ENCODE measurements at regions not wholly inside any gene's neighbourhood (a gene's known extent, or its start where the extent isn't known, plus 50 kb on each side); places are given as distances from the start of the nearest gene placed in this dataset.

GRCh38 chr3:8183627-8184026 lies 318.0 kb upstream of the LMCD1 start:
- ATAC-seq (ENCODE audit: insufficient read depth, low FRiP score) (no peak), DNase-seq (no peak)
- no peaks in the 10 kb centered on the region for H3K36me3 ChIP-seq (ENCODE audit: control insufficient read depth in 4 of 4, insufficient read depth in 4 of 4, low read length in 4 of 4)
- 49 to 54% methylated on average over 3 of the region's 3 CpGs for WGBS, 2 donors
- peaks cover 0 to 3% (median 0%) of the 10 kb centered on the region in 5 donors for H3K4me1 ChIP-seq (ENCODE audit: control insufficient read depth in 5 of 5, insufficient read depth in 5 of 5, low read length in 5 of 5)
- no peak for TF ChIP-seq CTCF (IDR thresholded peaks at IDR 0.05; ENCODE audit: control extremely low read depth, extremely low read depth)
- no peaks in the 10 kb centered on the region for H3K27me3 ChIP-seq (ENCODE audit: control insufficient read depth in 3 of 3, insufficient read depth in 3 of 3, low read length in 2 of 3)
- H3K27ac ChIP-seq (ENCODE audit: low read depth in 1 of 2, low read length in 1 of 2) = no peak overlapping the region
- no peaks in the 10 kb centered on the region for H3K9me3 ChIP-seq (ENCODE audit: control insufficient read depth in 4 of 4, insufficient read depth in 3 of 4, low read length in 3 of 4)
- no peak overlapping the region for H3K9ac ChIP-seq (ENCODE audit: insufficient read depth in 1 of 2, low read length in 2 of 2)
- H3K4me3 ChIP-seq = no peak overlapping the region

GRCh38 chr3:8186213-8186612 lies 315.4 kb upstream of the LMCD1 start:
- Histone ChIP-seq H3K9ac (ENCODE audit: insufficient read depth in 1 of 2, low read length in 2 of 2) (no peak overlapping the region), H3K27ac (ENCODE audit: low read depth in 1 of 2, low read length in 1 of 2) (no peak overlapping the region), H3K36me3 (ENCODE audit: control insufficient read depth in 4 of 4, insufficient read depth in 4 of 4, low read length in 4 of 4) (no peaks in the 10 kb centered on the region), H3K4me3 (no peak overlapping the region), H3K27me3 (ENCODE audit: control insufficient read depth in 3 of 3, insufficient read depth in 3 of 3, low read length in 2 of 3) (no peaks in the 10 kb centered on the region), H3K9me3 (ENCODE audit: control insufficient read depth in 4 of 4, insufficient read depth in 3 of 4, low read length in 3 of 4) (no peaks in the 10 kb centered on the region), H3K4me1 (ENCODE audit: control insufficient read depth in 5 of 5, insufficient read depth in 5 of 5, low read length in 5 of 5) (peaks cover 0 to 3% (median 0%) of the 10 kb centered on the region in 5 donors)
- WGBS, 2 donors = 87 to 93% methylated on average over 3 of the region's 3 CpGs
- TF ChIP-seq CTCF (IDR thresholded peaks at IDR 0.05; ENCODE audit: control extremely low read depth, extremely low read depth) = no peak
- no peak for DNase-seq
- no peak for ATAC-seq (ENCODE audit: insufficient read depth, low FRiP score)

GRCh38 chr3:8187996-8188395 lies 313.6 kb upstream of the LMCD1 start:
- DNase-seq = no peak

More at GRCh38 chr3:8187996-8188395, 313.6 kb upstream of the LMCD1 start:
- ATAC-seq (ENCODE audit: insufficient read depth, low FRiP score) = no peak
- WGBS, 2 donors = 85 to 90% methylated on average over 5 of the region's 5 CpGs
- H3K4me3 ChIP-seq = no peak overlapping the region
- no peak overlapping the region for H3K27ac ChIP-seq (ENCODE audit: low read depth in 1 of 2, low read length in 1 of 2)
- H3K4me1 ChIP-seq (ENCODE audit: control insufficient read depth in 5 of 5, insufficient read depth in 5 of 5, low read length in 5 of 5) = peaks cover 0 to 3% (median 0%) of the 10 kb centered on the region in 5 donors
- no peak overlapping the region for H3K9ac ChIP-seq (ENCODE audit: insufficient read depth in 1 of 2, low read length in 2 of 2)
- no peaks in the 10 kb centered on the region for H3K27me3 ChIP-seq (ENCODE audit: control insufficient read depth in 3 of 3, insufficient read depth in 3 of 3, low read length in 2 of 3)
- TF ChIP-seq CTCF (IDR thresholded peaks at IDR 0.05; ENCODE audit: control extremely low read depth, extremely low read depth) = no peak
- no peaks in the 10 kb centered on the region for H3K9me3 ChIP-seq (ENCODE audit: control insufficient read depth in 4 of 4, insufficient read depth in 3 of 4, low read length in 3 of 4)
- no peaks in the 10 kb centered on the region for H3K36me3 ChIP-seq (ENCODE audit: control insufficient read depth in 4 of 4, insufficient read depth in 4 of 4, low read length in 4 of 4)

Data from lung (tissue), 11 donors.